HepG2 (cell line): ENCODE measurements at regions not wholly inside any gene's neighbourhood (a gene's known extent, or its start where the extent isn't known, plus 50 kb on each side); places are given as distances from the start of the nearest gene placed in this dataset.

Experiments used
- CREB1 ChIP-seq, 2 experiments: fragments of 450-650 bp in 1 of 2; IDR thresholded peaks; 2 replicates each; pipeline ENCODE4 v1.6.1; 2016 to 2017; ENCODE audit warnings: control low read depth in 1 of 2, mild to moderate bottlenecking in 1 of 2, missing compliant biosample characterization in 1 of 2, missing genetic modification characterization in 1 of 2
- EEA1 ChIP-seq: sonication (generic); formaldehyde crosslinking; IDR thresholded peaks from 2 replicates; pipeline ENCODE4 v1.5.1; 2020; ENCODE audit warnings: mild to moderate bottlenecking, missing genetic modification reagents, borderline replicate concordance
- ETV5 ChIP-seq: IDR thresholded peaks from 2 replicates; pipeline ENCODE4 v1.6.1; 2018; ENCODE audit warnings: missing biosample characterization, missing genetic modification reagents, inconsistent platforms, borderline replicate concordance
- HOMEZ ChIP-seq: IDR thresholded peaks from 2 replicates; pipeline ENCODE4 v1.6.1; 2016; ENCODE audit warnings: low read depth
- NCOA1 ChIP-seq: sonication (generic); formaldehyde crosslinking; IDR thresholded peaks from 2 replicates; pipeline ENCODE4 v1.9.0; 2021; ENCODE audit warnings: missing genetic modification reagents
- NR0B2 ChIP-seq: sonication (generic); formaldehyde crosslinking; IDR thresholded peaks from 2 replicates; pipeline ENCODE4 v1.4.0; 2020; ENCODE audit warnings: mild to moderate bottlenecking, missing genetic modification reagents
- PHF5A ChIP-seq: IDR thresholded peaks from one replicate; pipeline ENCODE4 v1.6.1; 2018; ENCODE audit warnings: low read depth, missing genetic modification reagents; ENCODE audit not compliant: unreplicated experiment
- RAD51 ChIP-seq: fragments of 450-650 bp; IDR thresholded peaks from 2 replicates; pipeline ENCODE4 v1.6.1; 2016; ENCODE audit warnings: borderline replicate concordance
- RBM39 ChIP-seq: fragments of 200-400 bp; formaldehyde crosslinking; IDR thresholded peaks from one replicate; pipeline ENCODE4 v1.6.1; 2018; ENCODE audit warnings: antibody characterized with exemption, mild to moderate bottlenecking, low read depth, low read length; ENCODE audit not compliant: poor library complexity, severe bottlenecking
- RFX1 ChIP-seq: fragments of 450-650 bp; IDR thresholded peaks from 2 replicates; pipeline ENCODE4 v1.6.1; 2017
- RXRB ChIP-seq: IDR thresholded peaks from 2 replicates; pipeline ENCODE4 v1.6.1; 2016; ENCODE audit warnings: borderline replicate concordance, missing genetic modification reagents, missing compliant biosample characterization
- U2AF1 ChIP-seq: fragments of 200-400 bp; formaldehyde crosslinking; optimal IDR thresholded peaks from 2 replicates; pipeline ENCODE3; 2017; ENCODE audit warnings: mild to moderate bottlenecking, low read depth, low read length
- ZBTB39 ChIP-seq: sonication (generic); formaldehyde crosslinking; IDR thresholded peaks from 2 replicates; pipeline ENCODE4 v1.5.0; 2020; ENCODE audit warnings: missing genetic modification reagents
- ZNF136 ChIP-seq: sonication (generic); formaldehyde crosslinking; IDR thresholded peaks from 2 replicates; pipeline ENCODE4 v1.8.1; 2022; ENCODE audit warnings: low read depth, mild to moderate bottlenecking, moderate library complexity, missing genetic modification reagents
- ZNF263 ChIP-seq: sonication (generic); formaldehyde crosslinking; IDR thresholded peaks from 2 replicates; pipeline ENCODE4 v1.4.0; 2020; ENCODE audit warnings: missing genetic modification reagents
- ZNF264 ChIP-seq: sonication (generic); formaldehyde crosslinking; IDR thresholded peaks from 2 replicates; pipeline ENCODE4 v1.4.0; 2020; ENCODE audit warnings: missing genetic modification reagents
- ZNF280D ChIP-seq: sonication (generic); formaldehyde crosslinking; IDR thresholded peaks from 2 replicates; pipeline ENCODE4 v1.5.1; 2020; ENCODE audit warnings: mild to moderate bottlenecking, missing genetic modification reagents
- ZNF33B ChIP-seq: sonication (generic); formaldehyde crosslinking; IDR thresholded peaks from 2 replicates; pipeline ENCODE4 v1.5.1; 2020; ENCODE audit warnings: mild to moderate bottlenecking, missing genetic modification reagents
- ZNF367 ChIP-seq: sonication (generic); formaldehyde crosslinking; IDR thresholded peaks from 2 replicates; pipeline ENCODE4 v1.4.0; 2020; ENCODE audit warnings: missing genetic modification reagents, borderline replicate concordance
- ZNF691 ChIP-seq: sonication (generic); formaldehyde crosslinking; IDR thresholded peaks from 2 replicates; pipeline ENCODE4 v1.4.0; 2020; ENCODE audit warnings: missing genetic modification reagents, low read depth, mild to moderate bottlenecking, borderline replicate concordance
- ZNF746 ChIP-seq: sonication (generic); formaldehyde crosslinking; IDR thresholded peaks from 2 replicates; pipeline ENCODE4 v1.8.0; 2022; ENCODE audit warnings: mild to moderate bottlenecking, missing genetic modification reagents

GRCh38 chr16:10322723-10323527, 62.9 kb upstream of the ATF7IP2 start (continued):
- no peak for TF ChIP-seq ZNF746
- no peak for TF ChIP-seq RAD51
- TF ChIP-seq RFX1, result no peak
- TF ChIP-seq CREB1 (IDR thresholded peaks at IDR 0.05), result no peak
- TF ChIP-seq CREB1 (CRISPR knock-in tag; IDR thresholded peaks at IDR 0.05), result no peak
- 0 out of 2 replicates have a peak, but pooled peaks have one; percentile 13 for TF ChIP-seq ZNF263 (CRISPR knock-in tag)
- TF ChIP-seq NCOA1, result no peak
- no peak; the same call in 1 of the 2 replicates for TF ChIP-seq ZNF264 (CRISPR knock-in tag)
- TF ChIP-seq ZNF691, result no peak
- TF ChIP-seq ETV5 (CRISPR knock-in tag), result peak; percentile 37; the same call in 1 of the 2 replicates
- no peak for TF ChIP-seq NR0B2 (CRISPR knock-in tag)
- no peak; the same call in 1 of the 2 replicates for TF ChIP-seq ZNF280D (CRISPR knock-in tag)
- no peak for TF ChIP-seq U2AF1
- TF ChIP-seq PHF5A (CRISPR knock-in tag), result no peak
- TF ChIP-seq ZNF33B, result no peak
- peak; percentile 42; the same call in 1 of the 2 replicates for TF ChIP-seq ZBTB39 (CRISPR knock-in tag)
- TF ChIP-seq RBM39, result no peak
- no peak for TF ChIP-seq ZNF367 (CRISPR knock-in tag)
- TF ChIP-seq ZNF136 (CRISPR knock-in tag), result no peak; the same call in 1 of the 2 replicates
- TF ChIP-seq RXRB, result peak; percentile 75; the same call in 1 of the 2 replicates
- TF ChIP-seq EEA1 (CRISPR knock-in tag), result peak; percentile 56; the same call in 1 of the 2 replicates
- TF ChIP-seq HOMEZ (CRISPR knock-in tag), result peak; percentile 64; the same call in 1 of the 2 replicates
